ENCODE measurements at regions not wholly inside any gene's neighbourhood (a gene's known extent, or its start where the extent isn't known, plus 50 kb on each side); places are given as distances from the start of the nearest gene placed in this dataset.
"Not testable (repeated sequence)": the region's sequence is repeated elsewhere in the genome, so short reads cannot be mapped to it uniquely, and the experiment has no call there.

DNA sequence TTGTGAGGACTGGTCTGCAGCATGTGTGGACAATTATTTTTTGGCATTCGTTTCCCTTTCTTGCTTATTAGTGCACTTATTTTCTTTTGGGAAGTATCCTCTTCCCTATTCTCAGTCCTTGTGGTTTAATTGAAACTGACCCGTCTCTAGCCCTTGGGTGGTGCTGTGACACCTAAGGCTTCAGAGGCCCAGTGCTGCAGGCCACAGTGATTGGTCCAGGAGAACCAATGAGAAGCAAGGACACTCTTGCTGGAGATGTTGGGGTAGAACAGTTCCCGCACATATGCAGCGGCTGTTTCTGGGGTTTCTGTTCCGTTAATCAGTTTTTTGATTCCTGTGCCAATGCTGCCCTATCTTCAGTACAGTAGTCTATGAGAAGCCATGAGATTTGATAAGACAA, 195.3 kb downstream of the IL20RB start:
- not testable (repeated sequence) for H3K27me3 ChIP-seq (ENCODE audit: control insufficient read depth, insufficient read depth, low read length); DNase-seq; H3K4me3 ChIP-seq (ENCODE audit: insufficient read depth, low read depth, low read length); H3K36me3 ChIP-seq (replicated peaks; ENCODE audit: control insufficient read depth, insufficient read depth, low read length)

DNA sequence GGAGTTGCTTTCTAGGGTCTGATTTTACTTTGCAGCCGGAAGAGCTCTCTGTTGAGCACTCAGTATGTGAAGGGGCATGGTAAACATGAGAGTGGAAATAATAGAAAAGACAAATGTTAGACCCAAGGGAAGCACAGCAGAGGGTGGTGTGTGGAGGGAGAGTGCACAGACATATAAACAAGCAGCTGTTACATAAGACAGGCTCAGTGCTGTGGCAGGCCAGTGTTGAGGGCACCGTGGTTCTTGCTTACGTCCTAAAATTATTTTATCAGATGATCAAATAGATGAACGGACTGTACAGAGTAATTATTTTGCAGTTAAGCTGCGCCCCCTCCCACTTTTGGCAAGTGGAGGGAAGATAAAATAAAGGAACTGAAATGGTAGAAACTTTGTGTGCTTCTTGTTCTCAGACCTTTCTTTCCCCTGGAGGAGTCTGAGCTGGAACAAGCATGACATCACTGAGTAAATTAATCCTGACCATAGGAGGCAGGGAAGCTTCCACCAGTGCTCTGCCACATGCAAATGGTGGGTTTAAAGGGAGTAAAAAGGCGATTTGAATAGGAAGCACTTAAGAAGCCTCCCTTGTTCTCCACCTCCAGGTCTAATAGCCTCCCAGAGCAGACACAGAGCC, 205.6 kb downstream of the IL20RB start:
- Histone ChIP-seq H3K36me3 (replicated peaks; ENCODE audit: control insufficient read depth, insufficient read depth, low read length) (no peaks in the 10 kb centered on the region), H3K4me3 (ENCODE audit: insufficient read depth, low read depth, low read length) (no peak overlapping the region), H3K27me3 (ENCODE audit: control insufficient read depth, insufficient read depth, low read length) (no peaks in the 10 kb centered on the region)
- peak; percentile 15 for DNase-seq

DNA sequence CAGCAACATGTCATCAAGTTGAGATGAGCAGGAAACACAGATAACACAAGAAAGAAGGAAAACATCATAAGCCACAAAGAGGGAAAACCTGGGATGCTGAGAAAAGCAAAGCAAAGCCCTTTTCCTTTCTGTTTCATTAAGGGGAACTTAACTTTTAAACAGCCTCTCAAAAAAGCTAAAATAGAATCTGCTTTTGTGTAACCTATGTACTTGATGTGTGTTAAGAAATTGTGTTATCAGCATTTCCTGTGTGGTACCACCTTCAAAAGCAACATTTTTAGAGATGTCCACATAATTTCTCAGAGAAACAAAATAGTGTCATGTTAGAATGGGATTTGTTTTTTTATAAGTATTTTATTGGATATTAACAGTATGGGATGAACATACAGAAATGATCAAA, 206.2 kb downstream of the IL20RB start:
- Histone ChIP-seq H3K4me3 (ENCODE audit: insufficient read depth, low read depth, low read length) (no peak overlapping the region), H3K27me3 (ENCODE audit: control insufficient read depth, insufficient read depth, low read length) (no peaks in the 10 kb centered on the region), H3K36me3 (replicated peaks; ENCODE audit: control insufficient read depth, insufficient read depth, low read length) (no peaks in the 10 kb centered on the region)
- DNase-seq: no peak

DNA sequence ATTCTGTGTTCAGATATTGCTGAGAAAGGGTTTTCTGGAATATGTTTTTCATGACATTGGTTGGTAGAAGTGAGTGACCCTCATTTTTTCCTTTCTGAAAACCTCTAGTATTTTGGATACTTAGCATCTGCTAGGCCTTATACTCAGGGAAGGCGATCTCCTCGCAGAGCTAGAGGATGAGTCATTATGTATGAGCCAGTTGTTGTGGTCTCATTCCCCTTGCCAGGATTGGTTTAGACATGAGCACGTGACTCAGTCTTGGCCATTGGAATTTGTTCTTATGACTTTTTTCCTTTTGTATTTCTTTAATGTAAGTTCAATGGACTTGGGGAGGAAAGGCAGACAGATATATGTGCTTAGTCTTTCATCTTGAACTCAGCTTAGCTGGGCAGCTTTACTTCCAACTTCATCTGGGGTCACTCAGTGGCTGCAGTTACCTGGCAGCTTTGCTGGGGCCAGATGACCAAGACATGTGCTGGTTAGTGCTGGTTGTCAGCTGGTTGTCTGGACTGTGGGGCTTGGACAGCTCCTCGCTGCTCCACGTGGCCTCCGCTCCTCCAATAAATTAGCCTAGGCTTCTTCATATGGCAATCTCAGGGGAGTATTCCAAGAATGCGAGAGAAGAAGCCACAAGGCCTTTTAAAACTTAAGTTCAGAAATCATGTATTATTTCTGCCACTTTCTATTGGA, 207.5 kb downstream of the IL20RB start:
- H3K36me3 ChIP-seq (replicated peaks; ENCODE audit: control insufficient read depth, insufficient read depth, low read length): no peaks in the 10 kb centered on the region
- no peak overlapping the region for H3K4me3 ChIP-seq (ENCODE audit: insufficient read depth, low read depth, low read length)
- no peaks in the 10 kb centered on the region for H3K27me3 ChIP-seq (ENCODE audit: control insufficient read depth, insufficient read depth, low read length)
- DNase-seq: no peak

DNA sequence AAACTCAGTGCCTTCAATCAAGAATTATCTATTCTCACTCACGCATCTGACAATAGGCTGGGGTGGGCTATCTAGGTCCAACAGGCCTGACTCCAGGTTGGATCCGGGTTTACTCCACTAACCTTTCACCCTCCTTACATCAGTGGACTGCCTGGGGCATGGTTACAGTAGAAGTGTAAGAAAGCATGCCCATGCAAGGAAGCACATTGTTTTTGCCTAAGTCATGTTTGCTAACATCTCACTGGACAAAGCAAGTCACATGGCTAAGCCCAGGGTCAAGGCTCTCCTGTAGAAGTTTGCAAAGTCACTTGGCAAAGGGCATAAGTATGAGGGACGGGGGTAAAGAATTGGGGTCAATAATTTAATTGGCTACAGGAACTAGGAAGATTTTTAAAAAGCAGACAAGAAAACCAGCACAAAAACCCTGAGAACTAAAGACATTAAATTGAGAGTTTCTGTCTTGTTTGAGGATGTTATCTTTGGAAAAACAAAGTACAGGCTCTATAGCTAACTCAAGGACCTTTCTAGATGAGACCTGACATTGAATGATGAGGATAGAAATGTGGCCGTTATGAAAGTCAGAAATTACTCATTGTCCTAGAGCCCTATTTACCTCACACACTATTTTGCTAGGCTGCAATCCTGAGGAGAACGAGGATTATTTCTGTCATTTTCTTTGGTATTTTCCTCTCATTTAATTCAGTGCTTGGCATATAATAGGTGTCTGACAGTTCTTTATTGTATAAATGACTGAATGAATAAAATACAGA, 214.2 kb downstream of the IL20RB start:
- no peaks in the 10 kb centered on the region for H3K27me3 ChIP-seq (ENCODE audit: control insufficient read depth, insufficient read depth, low read length)
- no peak overlapping the region for H3K4me3 ChIP-seq (ENCODE audit: insufficient read depth, low read depth, low read length)
- DNase-seq: no peak
- H3K36me3 ChIP-seq (replicated peaks; ENCODE audit: control insufficient read depth, insufficient read depth, low read length): no peaks in the 10 kb centered on the region

DNA sequence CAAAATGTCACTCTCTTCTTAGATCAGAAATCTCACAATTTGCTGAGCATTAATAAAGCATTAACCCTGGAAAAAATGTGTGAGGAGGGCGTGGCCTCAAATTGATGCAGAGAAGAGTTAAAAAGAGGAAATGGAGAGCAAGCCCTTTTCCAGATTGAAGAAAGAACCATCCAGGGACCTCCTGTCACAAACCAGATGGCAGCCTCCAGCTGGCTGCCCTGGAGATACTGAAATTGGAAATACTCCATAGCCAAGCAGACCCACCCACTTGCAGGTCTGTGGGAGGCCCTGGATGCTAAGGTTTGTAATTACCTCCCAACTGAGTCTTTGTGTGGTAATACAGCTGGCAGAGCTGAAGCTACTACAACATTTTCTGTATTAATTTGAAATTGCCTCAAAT, 214.9 kb downstream of the IL20RB start:
- Histone ChIP-seq H3K4me3 (ENCODE audit: insufficient read depth, low read depth, low read length) (no peak overlapping the region), H3K36me3 (replicated peaks; ENCODE audit: control insufficient read depth, insufficient read depth, low read length) (no peaks in the 10 kb centered on the region), H3K27me3 (ENCODE audit: control insufficient read depth, insufficient read depth, low read length) (no peaks in the 10 kb centered on the region)
- no peak for DNase-seq

DNA sequence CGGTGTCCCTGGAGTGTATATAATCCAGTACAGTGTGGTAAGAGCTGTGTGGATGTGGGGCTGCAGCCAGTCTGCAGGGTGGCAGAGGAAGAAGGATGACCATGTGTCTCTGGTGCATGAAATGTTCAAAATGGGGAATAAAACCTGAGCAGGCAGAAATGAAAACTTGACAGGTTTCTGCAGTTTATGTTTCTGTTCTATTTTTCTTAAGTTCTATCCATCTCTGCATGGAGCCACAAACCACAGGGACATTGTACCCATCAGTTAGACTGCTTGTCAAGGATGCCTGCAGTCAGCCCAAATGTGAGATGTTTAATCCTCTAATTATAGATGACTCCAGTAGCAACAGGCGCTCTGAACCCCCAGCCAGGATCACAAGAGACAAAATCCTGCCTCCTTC, 216.7 kb downstream of the IL20RB start:
- DNase-seq: no peak
- Histone ChIP-seq H3K36me3 (replicated peaks; ENCODE audit: control insufficient read depth, insufficient read depth, low read length) (no peaks in the 10 kb centered on the region), H3K4me3 (ENCODE audit: insufficient read depth, low read depth, low read length) (no peak overlapping the region), H3K27me3 (ENCODE audit: control insufficient read depth, insufficient read depth, low read length) (no peaks in the 10 kb centered on the region)

DNA sequence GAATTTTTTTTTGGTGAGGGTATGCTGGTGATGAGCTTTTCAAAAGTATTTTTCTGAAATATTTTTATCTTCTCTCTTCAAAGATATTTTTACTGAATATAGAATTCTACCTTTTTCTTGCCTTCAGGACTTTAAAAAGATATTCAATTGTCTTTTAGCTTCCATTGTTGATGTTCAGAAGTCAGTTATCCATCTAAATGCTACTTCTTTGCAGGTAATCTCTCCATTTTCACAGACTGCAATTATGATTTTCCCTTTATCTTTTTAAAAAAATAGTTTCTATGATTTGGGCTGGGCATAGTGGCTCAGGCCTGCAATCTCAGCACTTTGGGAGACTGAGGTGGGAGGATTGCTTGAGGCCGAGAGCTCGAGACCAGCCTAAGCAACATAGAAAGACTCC, 222.4 kb downstream of the IL20RB start:
- Histone ChIP-seq H3K27me3 (ENCODE audit: control insufficient read depth, insufficient read depth, low read length) (no peaks in the 10 kb centered on the region), H3K36me3 (replicated peaks; ENCODE audit: control insufficient read depth, insufficient read depth, low read length) (no peaks in the 10 kb centered on the region), H3K4me3 (ENCODE audit: insufficient read depth, low read depth, low read length) (no peak overlapping the region)
- no peak for DNase-seq

DNA sequence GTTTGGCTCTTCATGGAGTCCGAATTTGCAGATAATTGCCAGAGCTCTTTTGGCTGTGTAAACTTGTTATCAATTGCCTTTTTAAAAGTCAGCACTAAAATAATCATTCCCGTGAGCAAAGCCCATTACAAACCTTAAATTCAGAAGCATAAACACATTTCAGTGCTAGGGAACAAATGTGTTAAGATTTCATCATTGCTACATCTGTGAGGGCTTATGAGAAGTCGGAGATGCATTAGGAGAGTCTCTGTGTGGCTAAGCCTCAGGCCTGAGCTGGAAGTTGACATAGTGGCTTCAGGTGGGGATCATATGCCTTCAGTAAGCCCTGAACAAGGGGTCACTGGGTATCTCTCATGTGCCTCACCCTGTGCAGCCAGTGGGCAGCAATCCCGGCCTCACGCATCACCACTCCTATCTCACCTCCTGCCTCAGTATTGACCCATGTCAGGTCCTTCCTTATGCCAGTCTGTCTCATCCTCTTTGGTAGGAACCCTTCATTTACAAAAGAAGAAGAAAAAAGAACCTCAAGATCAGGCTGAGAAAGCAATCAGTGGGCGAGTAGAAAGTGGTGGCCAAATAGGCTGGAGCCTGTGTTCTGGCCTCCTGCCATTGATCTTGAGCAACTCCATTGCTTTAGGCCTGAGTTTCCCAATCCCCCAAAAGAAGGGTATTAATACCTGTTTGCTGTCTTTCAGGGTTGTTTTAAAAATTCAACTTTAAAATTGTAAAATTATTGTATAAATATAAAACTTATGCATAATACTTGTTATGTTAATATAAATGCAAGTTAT, 233.5 kb downstream of the IL20RB start:
- H3K36me3 ChIP-seq (replicated peaks; ENCODE audit: control insufficient read depth, insufficient read depth, low read length): no peaks in the 10 kb centered on the region
- H3K4me3 ChIP-seq (ENCODE audit: insufficient read depth, low read depth, low read length): no peak overlapping the region
- H3K27me3 ChIP-seq (ENCODE audit: control insufficient read depth, insufficient read depth, low read length): no peaks in the 10 kb centered on the region; the same call in 1 of the 2 replicates
- DNase-seq: no peak

DNA sequence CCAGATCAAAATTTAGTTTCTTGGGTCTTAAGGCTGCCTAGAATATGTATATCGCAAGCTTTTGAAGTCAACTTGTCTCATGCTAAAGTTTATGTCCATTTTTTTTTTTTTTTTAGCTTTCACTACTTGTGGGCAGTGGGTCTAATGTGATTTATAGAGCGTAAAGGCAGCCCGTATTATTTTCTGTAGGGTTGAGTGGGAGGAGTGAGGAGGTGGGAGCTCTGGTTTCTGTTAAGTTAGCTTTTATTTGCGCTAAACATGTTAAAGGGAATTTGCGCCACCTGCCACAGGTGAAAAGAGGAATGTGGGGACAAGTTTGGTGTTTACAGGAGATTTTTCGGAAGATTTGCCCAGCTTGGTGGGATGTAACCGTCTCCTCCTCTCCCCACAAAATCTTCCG, 234.2 kb downstream of the IL20RB start:
- DNase-seq: no peak
- Histone ChIP-seq H3K4me3 (ENCODE audit: insufficient read depth, low read depth, low read length) (no peak overlapping the region), H3K27me3 (ENCODE audit: control insufficient read depth, insufficient read depth, low read length) (no peaks in the 10 kb centered on the region; the same call in 1 of the 2 replicates), H3K36me3 (replicated peaks; ENCODE audit: control insufficient read depth, insufficient read depth, low read length) (no peaks in the 10 kb centered on the region)

DNA sequence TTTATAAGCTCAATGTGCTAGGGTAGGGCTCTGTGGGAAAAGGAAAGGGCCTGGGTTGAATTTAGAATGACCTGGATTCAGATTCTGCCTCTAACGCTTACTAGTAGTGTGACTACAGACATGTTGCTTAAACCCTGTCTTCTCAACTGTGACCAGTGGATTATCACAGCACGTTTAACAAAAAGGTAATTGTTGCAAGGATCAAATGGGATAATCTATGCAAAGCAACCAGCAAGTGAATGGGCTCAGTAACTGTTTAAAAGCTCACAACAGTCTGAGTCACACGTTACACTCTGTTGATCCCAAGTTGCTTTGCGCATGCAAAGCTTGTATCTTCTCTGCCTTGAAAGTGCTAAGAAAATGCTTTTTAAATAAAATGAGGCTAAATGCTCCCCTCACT, 236.5 kb downstream of the IL20RB start:
- no peak for DNase-seq
- H3K27me3 ChIP-seq (ENCODE audit: control insufficient read depth, insufficient read depth, low read length): no peaks in the 10 kb centered on the region; the same call in 1 of the 2 replicates

DNA sequence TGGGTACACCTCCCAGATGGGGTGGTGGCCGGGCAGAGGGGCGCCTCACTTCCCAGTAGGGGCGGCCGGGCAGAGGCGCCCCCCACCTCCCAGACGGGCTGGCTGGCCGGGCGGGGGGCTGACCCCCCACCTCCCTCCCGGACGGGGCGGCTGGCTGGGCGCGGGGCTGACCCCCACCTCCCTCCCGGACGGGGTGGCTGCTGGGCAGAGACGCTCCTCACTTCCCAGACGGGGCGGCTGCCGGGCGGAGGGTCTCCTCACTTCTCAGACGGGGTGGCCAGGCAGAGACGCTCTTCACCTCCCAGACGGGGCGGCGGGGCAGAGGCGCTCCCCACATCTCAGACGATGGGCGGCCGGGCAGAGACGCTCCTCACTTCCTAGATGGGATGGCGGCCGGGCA, 240.6 kb downstream of the IL20RB start:
- H3K4me3 ChIP-seq (ENCODE audit: insufficient read depth, low read depth, low read length); DNase-seq; H3K27me3 ChIP-seq (ENCODE audit: control insufficient read depth, insufficient read depth, low read length); H3K36me3 ChIP-seq (replicated peaks; ENCODE audit: control insufficient read depth, insufficient read depth, low read length): not testable (repeated sequence)

More for the DNA sequence above, 236.5 kb downstream of the IL20RB start:
- H3K4me3 ChIP-seq (ENCODE audit: insufficient read depth, low read depth, low read length): no peak overlapping the region
- no peaks in the 10 kb centered on the region for H3K36me3 ChIP-seq (replicated peaks; ENCODE audit: control insufficient read depth, insufficient read depth, low read length)

DNA sequence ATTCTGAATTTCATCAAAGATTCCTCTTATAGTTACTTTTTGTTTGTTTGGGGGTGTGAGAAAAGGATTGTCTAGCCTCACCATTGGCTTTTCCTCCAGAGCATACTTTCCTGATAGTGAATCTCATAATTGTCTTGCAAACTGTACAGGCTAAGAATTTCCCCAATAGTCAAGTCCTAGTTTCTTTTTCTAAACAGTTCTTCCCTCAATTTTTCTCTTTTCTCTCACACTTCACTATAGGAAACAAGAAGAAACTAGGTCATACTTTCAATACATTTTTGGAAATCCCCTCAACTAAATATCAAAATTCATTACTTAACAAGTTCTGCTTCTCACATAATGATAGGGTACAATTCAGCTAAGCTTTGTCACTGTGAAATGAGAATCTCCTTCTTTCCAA, 241.9 kb downstream of the IL20RB start:
- H3K27me3 ChIP-seq (ENCODE audit: control insufficient read depth, insufficient read depth, low read length): no peaks in the 10 kb centered on the region

DNA sequence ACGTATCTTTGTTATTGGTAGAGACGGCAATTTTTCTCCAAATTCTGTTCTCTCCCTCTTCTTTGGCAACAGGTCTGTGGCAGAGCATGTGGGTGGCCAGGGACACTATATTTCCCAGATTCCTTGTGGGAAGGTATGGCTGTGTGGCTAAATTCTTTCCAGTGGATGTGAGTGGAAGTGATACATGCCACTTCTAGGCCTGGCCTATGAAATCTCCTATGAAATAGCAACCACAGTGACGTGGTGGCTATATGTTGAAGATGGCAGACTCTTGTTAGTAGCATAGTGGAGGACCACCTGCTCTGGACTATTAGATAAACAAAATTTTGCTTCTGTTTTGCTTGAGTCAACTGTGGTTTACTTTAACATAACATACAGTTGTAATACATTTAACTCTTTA, 243.3 kb downstream of the IL20RB start:
- Histone ChIP-seq H3K36me3 (replicated peaks; ENCODE audit: control insufficient read depth, insufficient read depth, low read length) (no peaks in the 10 kb centered on the region), H3K27me3 (ENCODE audit: control insufficient read depth, insufficient read depth, low read length) (no peaks in the 10 kb centered on the region), H3K4me3 (ENCODE audit: insufficient read depth, low read depth, low read length) (no peak overlapping the region)
- no peak for DNase-seq

More for the DNA sequence above, 241.9 kb downstream of the IL20RB start:
- H3K4me3 ChIP-seq (ENCODE audit: insufficient read depth, low read depth, low read length): no peak overlapping the region
- H3K36me3 ChIP-seq (replicated peaks; ENCODE audit: control insufficient read depth, insufficient read depth, low read length): no peaks in the 10 kb centered on the region
- DNase-seq: no peak

Data from H7 (cell line).